ENCODE measurements at regions not wholly inside any gene's neighbourhood (a gene's known extent, or its start where the extent isn't known, plus 50 kb on each side); places are given as distances from the start of the nearest gene placed in this dataset.
"Not testable (repeated sequence)": the region's sequence is repeated elsewhere in the genome, so short reads cannot be mapped to it uniquely, and the experiment has no call there.

DNA sequence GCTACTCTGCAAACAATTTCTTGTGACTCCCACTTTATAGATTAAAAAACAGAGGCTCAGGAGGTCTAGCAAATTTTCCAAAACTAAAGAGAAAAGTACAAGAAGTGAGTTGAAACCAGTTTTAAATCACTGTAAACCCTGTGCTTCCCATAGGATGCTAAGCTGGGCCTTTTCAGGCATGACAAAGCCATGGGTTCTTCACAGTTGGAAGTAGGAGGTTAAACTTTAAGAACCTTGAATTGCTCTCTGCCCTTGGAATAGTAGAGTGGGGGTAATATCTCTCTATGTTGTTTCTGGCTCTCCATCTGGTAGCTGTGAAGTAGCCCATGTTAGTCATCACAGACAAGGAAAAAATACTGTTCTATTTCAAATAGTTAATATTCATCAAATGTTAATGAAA lies 193.6 kb upstream of the SATB1 start:
- DNase-seq (ENCODE audit: low spot score), result no peak

DNA sequence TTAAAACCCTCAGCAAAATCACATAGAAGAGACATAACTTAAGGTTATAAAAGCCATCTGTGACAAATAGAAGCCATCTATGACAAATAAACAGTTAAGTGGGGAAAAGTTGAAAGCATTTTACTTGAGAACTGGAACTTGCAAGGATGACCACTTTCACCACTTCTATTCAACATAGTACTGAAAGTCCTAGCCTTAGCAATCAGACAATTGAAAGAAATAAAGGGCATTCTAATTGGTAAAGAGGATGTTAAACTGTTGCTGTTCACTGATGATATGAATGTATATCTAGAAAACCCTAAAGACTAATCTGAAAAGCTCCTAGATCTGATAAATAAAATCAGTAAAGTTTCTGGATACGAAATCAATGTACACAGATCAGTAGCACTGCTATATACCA lies 186.9 kb upstream of the SATB1 start:
- no peak for DNase-seq (ENCODE audit: low spot score)

DNA sequence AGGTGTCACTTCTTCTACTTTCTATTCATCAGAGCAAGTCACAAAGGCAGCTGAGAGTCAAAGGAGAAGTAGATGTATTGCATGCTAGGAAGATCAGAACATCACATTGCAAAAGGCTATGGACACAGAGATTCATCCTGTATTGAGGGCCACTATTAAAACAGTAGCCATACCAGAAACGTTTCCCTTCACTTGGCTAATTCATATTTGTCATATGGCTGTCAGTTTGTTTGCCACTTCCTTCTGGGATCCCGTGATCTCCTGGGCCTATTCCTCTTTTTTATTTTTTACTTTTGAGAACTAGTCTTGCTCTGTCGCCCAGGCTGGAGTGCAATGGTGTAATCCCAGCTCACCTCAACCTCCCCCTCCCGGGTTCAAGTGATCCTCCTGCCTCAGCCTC lies 184.0 kb upstream of the SATB1 start:
- DNase-seq (ENCODE audit: low spot score), result no peak

DNA sequence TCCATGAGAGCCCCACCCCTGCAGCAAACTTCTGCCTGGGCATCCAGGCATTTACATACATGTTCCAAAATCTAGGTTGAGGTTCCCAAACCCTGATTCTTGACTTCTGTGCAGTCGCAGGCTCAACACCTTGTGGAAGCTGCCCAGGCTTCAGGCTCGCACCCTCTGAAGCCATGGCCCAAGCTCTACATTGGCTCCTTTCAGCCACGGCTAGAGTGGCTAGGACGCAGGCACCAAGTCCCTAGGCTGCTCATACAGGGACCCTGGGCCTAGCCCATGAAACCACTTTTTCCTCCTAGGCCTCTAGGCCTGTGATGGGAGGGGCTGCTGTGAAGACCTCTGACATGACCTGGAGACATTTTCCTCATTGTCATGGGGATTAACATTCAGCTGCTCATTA lies 172.8 kb upstream of the SATB1 start:
- DNase-seq (ENCODE audit: low spot score), result no peak

DNA sequence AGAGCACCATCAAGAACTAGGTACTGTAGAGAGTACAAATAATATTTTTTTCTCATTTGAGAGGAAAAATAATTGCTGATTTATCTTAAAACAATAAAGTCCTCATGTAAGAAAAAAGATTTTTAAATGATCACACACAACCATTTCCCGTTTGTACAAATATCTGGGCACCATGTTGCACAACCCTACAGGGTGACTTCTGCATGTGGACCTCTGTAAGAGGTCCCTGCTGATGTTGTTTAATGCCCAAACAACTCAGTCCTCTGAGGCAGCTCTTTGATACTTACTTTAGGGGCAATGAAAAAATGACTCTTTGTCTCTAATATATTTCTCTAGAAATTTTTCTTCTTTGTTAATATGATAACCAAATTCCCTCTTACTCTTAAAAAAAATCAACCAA lies 168.1 kb upstream of the SATB1 start:
- no peak for DNase-seq (ENCODE audit: low spot score)

DNA sequence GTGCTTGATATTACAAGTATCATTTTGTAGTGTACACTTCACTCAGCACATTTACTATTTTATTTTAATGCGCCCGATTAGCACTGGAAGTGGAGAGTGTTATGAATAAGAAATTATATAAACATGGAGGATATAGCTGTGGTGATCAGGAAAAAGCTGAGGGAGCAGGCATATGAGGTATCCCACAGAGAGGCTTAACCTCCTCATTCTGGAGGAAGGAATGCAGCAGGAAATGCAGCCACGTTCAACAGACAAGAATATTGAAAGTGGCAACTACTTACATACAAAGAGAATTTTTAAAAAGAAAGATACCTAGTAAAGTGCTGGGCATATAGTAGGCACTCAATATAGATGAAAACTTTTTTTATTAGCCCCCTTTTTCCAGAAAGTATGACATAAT lies 166.0 kb upstream of the SATB1 start:
- no peak for DNase-seq (ENCODE audit: low spot score)

DNA sequence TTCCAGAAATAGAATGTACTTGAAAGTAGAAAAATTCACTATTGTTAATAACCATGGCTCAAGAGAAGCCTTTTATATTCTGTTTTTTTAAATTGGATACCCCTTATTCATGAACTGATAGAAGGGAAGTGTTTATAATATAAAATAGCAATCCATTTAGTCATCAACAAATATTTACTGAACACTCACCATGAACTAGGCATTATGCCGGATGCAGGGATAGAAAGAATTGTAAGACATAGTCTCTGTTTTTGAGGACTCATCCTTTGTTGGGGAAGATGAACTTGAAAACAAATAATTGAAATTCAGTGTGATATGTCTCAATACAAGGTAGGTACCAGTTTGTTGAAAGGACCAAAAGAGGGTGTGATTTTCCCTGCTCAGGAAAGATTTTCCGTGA lies 160.9 kb upstream of the SATB1 start:
- DNase-seq (ENCODE audit: low spot score), result no peak

DNA sequence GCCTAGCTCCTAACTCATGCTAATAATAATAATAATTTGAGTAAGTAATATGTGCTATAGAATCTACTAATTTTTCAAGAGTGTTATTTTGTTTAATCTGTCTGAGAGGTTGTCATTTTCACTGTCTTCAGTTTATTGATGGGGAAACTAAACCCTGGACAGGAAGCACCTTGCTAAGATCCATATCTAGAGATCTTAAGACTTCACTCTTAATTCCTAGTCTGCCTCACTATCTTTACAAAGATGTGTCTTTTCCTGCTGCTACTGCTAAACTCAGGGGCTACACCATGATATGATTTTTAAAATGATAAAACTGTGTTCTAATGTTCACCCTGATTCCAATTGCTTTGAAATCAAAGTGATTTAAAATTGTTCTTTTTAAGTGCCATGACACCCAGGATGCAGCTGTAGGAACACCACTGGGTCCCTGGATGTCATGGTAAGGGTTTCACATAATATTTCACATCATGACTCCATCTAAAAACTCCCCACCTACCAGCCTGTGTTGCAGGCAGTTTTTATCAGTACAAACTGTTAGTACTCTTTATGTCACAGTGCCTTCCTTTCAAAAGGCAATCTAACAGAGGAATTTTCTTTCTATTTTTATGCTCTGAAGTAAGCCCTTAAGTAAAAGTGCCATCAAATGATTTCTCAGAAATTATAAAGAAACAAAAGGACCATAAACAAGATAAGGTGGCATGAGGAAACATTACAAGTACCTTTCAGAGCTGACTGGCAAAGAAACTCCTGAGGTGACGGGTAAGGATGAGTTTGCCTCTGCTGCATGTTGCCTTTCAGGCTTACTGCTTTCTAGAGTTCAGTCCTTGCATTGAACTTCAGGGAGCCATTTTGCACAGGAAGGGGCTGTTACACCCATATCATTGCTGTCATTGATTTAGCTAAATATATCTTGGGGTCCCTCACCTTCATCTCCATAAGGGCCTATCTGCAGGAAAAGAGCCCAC lies 160.1 kb upstream of the SATB1 start:
- no peak for DNase-seq (ENCODE audit: low spot score)

DNA sequence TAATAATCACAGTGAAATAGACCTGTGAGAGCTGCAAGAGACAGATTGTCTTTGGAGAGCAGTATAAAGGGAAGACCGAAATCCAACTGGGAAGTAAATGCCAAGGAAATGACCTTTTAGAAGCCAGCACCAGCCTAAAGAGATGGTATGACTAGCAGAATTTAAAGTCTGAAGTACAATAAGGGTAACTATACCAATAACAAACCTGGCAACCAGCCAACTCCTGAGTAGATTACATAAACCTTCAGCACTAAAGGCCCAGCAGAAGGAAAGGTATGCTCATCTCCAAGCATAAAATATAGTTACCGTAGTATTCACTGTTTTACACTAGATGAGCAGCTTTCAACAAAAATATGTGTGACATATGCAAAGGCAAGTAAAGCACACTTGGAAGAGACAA lies 155.1 kb upstream of the SATB1 start:
- peak; percentile 15 for DNase-seq (ENCODE audit: low spot score)

DNA sequence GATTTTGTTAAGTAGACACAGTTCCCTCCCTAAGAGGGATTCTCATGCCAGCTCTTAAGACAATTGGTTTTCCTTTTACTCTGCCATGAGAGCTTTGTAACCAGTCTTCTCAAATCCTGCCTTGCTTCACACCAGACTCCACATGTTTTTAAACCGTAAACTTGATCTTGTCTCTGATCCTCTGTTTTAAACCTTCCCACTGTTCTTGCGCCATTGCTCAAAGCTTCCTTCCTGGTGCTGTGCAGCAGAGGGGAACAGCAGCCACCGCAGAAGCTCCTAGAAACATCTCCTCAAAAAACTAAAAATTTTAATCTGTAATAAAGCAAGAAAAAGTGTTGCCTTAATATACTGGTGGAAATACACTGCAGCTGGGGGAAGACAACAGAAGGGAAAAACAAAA lies 154.5 kb upstream of the SATB1 start:
- DNase-seq (ENCODE audit: low spot score), result no peak

DNA sequence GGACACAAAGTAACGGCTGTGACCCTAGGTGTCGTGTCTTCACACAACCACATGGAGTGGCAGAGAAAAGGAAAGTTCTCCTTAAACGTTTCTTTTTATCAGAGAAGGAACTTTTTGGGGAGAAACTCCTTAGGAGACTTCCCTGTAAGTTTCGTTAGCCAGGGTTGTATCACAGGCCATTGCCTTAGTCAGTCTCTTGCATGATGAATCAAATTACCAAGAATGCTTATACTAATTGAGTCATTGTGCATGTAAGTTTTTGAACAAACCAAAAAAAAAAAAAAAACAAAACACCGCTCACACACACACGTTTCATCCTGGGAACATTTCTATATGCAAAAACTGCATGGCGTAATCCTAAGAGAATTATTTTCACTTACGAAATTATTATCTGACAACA lies 150.4 kb upstream of the SATB1 start:
- DNase-seq (ENCODE audit: low spot score), result no peak

DNA sequence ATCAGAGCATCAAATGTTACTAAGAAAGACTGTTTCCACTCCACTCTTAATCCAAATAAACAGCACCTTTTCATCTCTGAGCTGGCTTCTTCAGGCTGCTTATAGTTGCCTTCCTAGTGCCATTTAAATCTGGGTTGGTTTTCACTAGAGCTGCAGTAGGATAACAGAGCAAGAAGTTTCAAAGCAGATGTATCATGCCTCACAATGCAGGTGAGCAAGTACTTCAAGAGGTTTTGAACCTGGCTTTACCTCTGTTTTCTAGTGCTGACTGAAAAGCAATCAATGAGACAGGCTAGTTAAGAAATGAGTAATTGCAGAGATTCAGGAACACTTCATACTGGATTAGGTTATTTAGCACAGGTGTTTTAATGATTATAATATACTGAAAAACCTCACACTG lies 147.7 kb upstream of the SATB1 start:
- DNase-seq (ENCODE audit: low spot score), result no peak

DNA sequence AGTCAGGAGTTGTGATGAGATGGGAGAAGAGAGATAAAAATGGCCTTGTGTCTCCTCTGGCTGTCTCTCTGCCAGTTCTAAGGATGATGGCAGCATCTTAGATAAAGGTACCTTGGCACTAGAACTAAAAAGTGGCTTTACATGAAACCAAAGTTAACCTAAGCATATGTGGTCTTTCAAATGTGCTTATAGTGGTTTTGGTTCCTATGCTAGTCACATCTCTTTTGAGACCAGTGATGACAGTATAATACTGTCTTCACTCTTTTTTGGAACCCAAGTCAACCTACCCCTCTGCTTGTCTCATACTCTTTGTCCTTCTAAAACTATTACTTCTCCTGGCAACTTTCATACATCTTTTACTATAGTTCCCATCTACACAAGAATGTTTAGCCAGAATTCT lies 142.2 kb upstream of the SATB1 start:
- no peak for DNase-seq (ENCODE audit: low spot score)

DNA sequence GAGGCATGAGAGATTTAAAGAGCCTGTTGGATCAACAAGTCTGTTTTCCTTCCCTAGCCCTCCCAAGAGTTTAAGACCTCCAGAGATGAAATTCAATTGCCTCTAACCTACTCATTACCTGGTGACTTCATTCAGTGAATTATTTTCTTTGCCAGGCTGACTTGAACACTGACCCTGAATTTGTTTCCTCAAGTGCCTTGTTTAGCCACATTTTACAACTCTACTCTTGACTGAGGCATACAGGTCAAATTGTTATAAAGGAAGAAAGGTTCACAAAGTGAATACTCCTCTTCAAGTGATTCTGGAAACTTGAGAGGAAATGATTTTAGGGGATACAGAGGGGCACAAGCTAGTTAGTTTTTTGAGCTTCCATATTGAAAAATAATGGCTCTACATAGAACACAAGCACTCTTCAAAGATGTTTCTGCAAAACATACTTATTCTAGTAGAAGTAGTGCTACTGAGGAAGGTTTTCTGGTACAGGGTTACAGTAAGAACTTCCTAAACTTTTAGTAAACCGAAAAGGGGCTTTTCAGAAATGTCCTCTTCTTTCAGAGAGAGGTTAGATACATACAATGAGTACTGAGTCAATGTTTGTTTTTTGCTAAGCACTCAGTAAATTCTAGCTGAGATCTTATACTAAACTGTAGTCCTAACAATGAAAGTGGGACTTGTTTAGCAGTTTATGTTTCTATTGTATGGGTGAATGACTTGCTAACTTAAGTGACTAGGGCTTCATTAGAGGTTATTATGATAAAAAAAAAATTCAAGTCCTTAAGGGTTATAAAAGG lies 137.4 kb upstream of the SATB1 start:
- DNase-seq (ENCODE audit: low spot score), result no peak

DNA sequence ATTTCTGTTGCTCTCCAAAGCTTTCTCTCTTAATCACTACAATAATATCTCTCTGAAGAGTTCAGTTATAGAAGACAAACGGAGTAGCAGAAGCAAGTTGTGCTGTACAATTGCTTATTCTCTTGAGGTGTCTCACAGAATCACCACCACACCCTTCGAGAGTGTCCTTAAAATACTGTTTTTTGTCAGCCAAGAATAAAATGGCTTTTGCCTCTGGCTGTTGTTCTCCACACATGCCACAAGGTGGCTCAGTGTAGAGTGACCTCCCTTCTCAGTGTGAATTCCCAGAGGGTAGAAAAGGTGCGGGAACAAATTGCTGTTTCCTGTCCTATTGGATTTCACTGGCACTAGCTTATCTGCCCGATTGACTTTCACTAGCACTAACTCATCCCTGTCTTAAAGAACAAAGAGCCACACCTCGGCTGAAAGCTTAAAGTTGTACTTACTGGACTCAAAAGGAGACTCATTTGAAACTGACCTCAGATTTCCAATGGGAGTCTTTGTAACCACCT lies 134.2 kb upstream of the SATB1 start:
- peak; percentile 68 for DNase-seq (ENCODE audit: low spot score)

DNA sequence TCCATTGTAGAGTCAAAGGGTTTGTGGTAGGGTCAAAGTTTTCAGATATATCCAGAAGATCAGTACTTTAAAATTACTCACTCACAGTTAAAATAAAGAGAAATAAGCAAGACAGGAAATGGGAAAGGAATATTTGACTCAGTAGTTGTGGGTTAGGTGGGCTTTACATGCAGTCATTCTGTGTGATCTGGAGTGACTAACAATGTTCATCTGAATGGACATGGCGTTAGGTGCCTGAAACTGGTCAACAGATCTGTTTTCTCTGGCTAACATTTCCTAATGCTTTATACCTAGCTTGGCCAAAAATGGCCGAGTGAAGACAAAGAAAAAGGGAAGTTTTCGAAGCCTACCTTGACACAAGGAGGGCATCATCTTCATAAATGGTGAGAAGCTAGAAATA lies 133.4 kb upstream of the SATB1 start:
- no peak for DNase-seq (ENCODE audit: low spot score)

DNA sequence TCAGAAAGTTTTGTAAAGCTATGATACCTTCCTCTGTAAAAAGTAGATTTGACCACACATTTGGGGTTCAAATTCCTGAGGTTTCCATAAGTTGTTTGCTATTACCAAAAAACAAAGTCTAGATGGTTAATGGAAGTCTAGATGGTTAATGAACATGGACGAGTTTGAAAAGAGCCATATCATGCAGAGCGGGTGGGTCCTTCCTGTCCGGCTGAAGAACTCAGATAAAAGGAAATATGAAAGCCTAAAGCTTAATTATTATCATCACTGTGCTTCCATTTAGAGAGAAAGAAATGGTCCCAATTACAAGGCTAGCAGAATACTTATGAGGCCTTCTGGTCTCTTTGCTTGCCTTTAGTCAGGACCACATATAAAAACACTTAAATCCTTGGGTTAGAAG lies 132.1 kb upstream of the SATB1 start:
- DNase-seq (ENCODE audit: low spot score), result no peak

DNA sequence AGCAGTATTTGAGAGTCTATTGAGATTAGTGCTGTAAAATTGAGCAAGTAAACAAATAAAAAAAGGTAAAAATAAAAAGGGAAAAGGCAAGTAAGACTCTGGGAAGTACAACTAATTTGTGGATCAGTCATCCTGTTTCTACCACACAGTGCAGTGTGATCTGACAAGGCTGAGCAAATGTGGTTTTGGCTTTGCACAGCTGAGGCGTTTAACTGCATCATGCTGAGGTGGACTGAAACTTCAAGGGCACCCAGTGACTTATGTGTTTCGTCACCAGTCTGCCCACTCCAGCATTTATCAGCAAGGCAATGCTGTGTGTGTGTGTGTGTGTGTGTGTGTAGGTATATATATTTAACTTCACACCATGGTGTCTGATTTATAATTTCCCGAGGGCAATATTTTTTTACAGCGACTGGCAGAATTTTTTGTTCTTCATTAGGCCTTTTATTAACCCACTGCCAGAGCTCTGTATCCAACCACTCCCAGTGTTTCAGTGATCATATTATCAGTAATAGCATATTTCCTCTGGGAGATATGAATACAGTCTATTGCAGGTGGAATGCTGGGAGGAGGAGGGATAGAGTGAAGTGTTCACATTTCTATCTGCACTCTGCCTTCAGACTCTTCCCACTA lies 131.5 kb upstream of the SATB1 start:
- no peak for DNase-seq (ENCODE audit: low spot score)

DNA sequence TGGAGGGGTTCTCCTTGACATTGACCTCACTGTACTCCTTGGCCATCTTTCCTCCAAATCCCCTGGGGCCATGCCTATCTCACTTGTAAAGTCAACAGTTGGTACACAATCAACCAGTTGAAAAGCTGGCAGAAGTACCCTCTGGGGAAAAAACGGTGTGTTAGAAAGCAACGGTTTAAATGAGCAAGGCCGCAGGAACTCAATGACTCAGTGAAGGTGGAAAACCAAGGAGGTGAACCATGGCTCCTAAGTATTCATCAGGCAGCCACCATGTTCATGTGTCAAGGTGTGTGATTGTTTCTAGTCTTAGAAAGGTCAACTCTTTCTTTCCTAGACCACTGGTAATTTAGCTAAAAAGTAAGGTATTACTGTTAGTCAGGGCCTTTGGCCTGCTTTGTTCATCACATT lies 130.9 kb upstream of the SATB1 start:
- DNase-seq (ENCODE audit: low spot score), result no peak

DNA sequence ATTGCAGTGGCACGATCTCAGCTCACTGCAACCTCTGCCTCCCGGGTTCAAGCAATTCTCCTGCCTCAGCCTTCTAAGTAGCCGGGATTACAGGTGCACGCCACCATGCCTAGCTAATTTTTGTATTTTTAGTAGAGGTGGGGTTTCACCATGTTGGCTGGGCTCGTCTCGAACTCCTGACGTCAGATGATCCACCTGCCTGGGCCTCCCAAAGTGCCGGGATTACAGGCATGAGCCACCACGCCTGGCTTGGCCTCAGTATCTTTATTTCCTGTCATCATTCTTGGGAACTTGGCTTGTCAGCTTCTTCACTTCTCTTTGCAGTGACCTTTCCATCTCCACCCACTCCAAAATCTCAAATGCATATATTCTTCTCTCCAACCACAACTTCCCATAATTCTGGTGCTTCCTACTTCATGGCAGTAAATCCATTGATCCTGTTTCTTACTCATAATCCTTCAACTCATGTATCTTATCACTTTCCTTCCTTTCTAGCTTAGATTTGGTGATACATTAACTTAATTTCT lies 127.5 kb upstream of the SATB1 start:
- DNase-seq (ENCODE audit: low spot score), result not testable (repeated sequence)

DNA sequence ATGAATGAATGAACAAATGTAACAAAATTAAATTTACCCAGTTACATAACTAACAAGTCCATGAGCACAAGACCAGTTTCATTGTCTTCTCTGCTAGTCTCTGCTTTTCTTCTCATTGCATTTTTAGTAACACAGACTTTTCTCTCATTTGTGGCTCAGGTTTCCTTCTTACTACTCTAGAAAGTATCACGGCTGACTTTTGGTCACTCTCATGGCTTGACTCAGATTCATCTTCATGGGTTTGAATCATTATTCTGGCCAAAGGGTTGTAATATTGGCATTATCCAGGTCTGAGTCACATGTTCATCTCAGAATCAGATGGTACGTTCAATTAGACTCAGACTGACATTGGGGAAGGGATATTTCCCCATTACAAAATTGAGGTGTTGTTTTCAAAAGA lies 121.5 kb upstream of the SATB1 start:
- DNase-seq (ENCODE audit: low spot score), result no peak

DNA sequence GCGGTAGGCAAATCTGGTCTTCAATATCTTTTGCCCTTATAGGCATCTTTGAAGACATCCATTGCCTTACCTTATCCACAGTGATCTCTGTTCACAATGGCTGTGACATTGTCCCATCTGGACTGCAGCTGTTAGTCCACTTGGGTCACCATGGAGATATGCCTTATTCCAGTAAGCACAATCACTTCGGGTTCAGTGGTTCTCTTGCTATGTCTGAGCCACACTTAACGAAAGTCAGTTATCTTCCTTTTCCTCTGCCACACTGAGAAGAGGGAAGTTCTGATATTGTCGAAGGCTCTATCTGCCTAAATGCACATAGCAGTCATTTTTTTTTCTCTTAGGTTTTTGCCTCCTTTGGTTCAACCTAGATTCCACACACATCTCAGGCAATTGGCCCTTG lies 119.0 kb upstream of the SATB1 start:
- no peak for DNase-seq (ENCODE audit: low spot score)
